ENCODE measurements at regions not wholly inside any gene's neighbourhood (a gene's known extent, or its start where the extent isn't known, plus 50 kb on each side); places are given as distances from the start of the nearest gene placed in this dataset.

DNA sequence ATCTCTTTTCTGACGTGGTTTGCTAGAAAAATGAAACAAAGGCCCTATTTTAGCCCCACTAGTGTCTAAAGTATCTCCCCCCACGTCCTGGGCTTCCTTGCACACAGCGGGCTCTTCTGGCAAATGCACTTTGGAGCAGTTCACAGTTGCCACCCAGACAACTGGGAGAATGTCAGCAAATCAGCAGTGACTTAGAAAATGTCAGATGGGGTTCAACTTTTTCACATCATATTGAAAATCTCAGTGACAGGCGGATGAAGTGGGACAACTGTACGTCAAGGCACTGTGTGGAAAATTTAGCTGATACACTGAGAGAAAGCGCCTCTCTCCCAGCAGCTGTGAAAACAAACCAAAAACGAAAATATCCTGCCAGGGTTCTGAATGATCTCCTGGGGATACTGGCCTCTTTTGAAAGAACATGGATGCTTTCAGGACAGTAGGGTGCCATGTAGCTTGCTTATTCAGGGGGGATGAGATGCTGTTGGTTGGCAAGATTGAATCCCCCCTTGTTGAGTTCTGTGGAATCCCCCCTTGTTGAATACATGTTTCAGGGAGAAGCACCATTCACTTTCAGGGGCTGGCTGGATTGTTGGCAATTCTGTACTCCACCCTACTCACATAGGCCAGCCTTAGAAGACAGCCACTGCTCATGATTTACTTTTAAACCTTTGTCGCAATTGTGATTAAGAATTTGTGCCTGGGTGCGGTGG is 372.8 kb upstream of the CELF2 start:
- Histone ChIP-seq H3K27ac (peak overlapping the region in 2 of 4 donors; percentile 46 to 58), H3K27me3 (no peaks in the 10 kb centered on the region), H3K4me3 (no peak overlapping the region), H3K9me3 (no peaks in the 10 kb centered on the region), H3K36me3 (no peaks in the 10 kb centered on the region), H3K4me1 (peaks cover 0 to 15% (median 2%) of the 10 kb centered on the region in 3 donors)
- no peak for DNase-seq
- no peak for TF ChIP-seq POLR2A (IDR thresholded peaks at IDR 0.05)
- TF ChIP-seq, protein P1, sequence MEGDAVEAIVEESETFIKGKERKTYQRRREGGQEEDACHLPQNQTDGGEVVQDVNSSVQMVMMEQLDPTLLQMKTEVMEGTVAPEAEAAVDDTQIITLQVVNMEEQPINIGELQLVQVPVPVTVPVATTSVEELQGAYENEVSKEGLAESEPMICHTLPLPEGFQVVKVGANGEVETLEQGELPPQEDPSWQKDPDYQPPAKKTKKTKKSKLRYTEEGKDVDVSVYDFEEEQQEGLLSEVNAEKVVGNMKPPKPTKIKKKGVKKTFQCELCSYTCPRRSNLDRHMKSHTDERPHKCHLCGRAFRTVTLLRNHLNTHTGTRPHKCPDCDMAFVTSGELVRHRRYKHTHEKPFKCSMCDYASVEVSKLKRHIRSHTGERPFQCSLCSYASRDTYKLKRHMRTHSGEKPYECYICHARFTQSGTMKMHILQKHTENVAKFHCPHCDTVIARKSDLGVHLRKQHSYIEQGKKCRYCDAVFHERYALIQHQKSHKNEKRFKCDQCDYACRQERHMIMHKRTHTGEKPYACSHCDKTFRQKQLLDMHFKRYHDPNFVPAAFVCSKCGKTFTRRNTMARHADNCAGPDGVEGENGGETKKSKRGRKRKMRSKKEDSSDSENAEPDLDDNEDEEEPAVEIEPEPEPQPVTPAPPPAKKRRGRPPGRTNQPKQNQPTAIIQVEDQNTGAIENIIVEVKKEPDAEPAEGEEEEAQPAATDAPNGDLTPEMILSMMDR (IDR thresholded peaks at IDR 0.05), result no peak
- 64 to 74% methylated on average over 8 to 9 of the region's 9 CpGs for WGBS, 2 donors
- intact Hi-C loops (cut with DNase I), result no loop called here

DNA sequence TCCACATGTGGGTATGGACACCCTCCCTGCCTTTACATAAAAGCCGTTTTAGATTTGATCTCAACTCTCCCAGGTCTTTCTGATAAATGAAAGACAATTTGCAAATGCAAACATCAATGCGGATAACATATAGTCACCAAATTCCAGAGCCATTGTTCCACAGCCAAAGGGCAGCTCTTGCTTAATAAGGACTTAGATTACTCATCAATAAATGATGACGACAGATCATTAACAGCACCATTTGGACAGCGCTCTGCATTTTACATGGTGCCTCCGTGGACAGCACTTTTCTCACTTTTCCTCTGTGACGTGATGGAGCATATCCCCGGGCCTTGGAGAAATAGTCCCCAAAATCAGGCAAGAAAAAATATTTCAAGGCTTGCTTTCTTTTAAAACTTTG is 370.3 kb upstream of the CELF2 start:
- Histone ChIP-seq H3K36me3 (no peaks in the 10 kb centered on the region), H3K4me3 (no peak overlapping the region), H3K9me3 (no peaks in the 10 kb centered on the region), H3K27me3 (no peaks in the 10 kb centered on the region), H3K27ac (no peak overlapping the region), H3K4me1 (peaks cover 0 to 10% (median 2%) of the 10 kb centered on the region in 3 donors)
- 63 to 82% methylated on average over 7 of the region's 7 CpGs for WGBS, 2 donors
- no peak for DNase-seq
- intact Hi-C loops (cut with DNase I), result no loop called here
- TF ChIP-seq POLR2A (IDR thresholded peaks at IDR 0.05), result no peak
- TF ChIP-seq, protein P1 (IDR thresholded peaks at IDR 0.05), result no peak

DNA sequence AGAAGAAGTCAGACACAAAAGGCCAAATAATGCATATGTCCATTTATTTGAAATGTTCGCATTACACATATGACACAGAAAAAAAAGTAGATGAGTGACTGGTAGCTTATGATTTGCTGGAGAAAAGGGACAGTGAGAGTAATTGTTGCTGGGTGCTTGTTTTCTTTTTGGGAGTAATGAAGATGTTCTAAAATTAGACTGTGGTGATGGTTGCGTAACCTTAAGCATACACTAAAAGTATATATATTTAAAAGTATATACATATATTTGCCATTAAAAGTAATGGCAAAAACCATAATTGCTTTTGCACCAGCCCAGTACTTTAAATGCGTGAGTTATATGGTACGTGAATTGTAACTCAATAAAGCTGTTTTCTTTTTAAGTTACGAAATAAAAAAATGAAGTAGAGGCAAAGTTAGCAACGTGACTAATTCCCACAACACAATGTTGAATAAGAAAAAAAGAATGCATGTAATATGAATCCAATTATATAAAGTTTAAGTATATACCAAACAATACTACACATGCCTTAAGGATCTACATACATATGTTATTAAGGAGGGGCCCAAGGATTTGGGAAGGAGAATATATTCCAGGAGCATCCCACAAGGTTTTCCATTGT is 360.4 kb upstream of the CELF2 start:
- TF ChIP-seq POLR2A (IDR thresholded peaks at IDR 0.05), result no peak
- TF ChIP-seq, protein P1 (IDR thresholded peaks at IDR 0.05), result no peak
- intact Hi-C loops (cut with DNase I), result no loop called here
- 79 to 80% methylated on average over 6 of the region's 6 CpGs for WGBS, 2 donors
- H3K9me3 ChIP-seq, result no peaks in the 10 kb centered on the region
- no peak overlapping the region for H3K27ac ChIP-seq
- H3K4me1 ChIP-seq, result peaks cover 0 to 4% (median 0%) of the 10 kb centered on the region in 3 donors
- DNase-seq, result no peak
- H3K36me3 ChIP-seq, result no peaks in the 10 kb centered on the region
- H3K27me3 ChIP-seq, result no peaks in the 10 kb centered on the region
- H3K4me3 ChIP-seq, result no peak overlapping the region

DNA sequence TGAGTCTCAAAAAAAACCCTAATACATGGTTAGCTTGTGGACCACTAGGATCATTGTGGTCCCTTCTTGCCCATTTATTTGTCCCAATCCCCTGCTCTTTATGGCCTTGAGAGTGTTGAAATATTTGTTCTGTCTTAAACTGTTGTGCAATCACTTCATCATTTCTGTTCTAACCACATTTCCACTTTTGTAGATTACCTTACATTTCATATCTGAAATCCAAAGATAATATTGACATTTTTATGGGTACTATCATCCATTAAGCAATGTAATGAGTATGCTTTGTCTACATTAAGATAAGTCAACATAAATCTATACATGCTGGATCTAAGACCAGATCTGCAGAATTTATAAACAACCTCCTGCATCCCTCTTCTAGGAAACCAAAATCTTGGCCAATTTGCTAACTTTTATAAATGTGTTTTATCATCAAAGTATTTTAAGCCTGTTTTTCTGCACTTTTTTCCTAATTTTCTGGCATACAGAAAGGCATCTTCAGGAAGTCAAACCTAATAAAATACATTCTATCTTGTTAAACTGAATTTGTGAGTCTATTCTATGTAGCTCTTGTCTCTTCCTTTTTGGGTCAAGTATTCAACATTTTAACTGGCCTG is 359.4 kb upstream of the CELF2 start:
- H3K27me3 ChIP-seq, result no peaks in the 10 kb centered on the region
- H3K36me3 ChIP-seq, result no peaks in the 10 kb centered on the region
- peaks cover 0 to 4% (median 0%) of the 10 kb centered on the region in 3 donors for H3K4me1 ChIP-seq
- no peak overlapping the region for H3K27ac ChIP-seq
- DNase-seq, result no peak
- no peak overlapping the region for H3K4me3 ChIP-seq
- TF ChIP-seq, protein P1 (IDR thresholded peaks at IDR 0.05), result no peak
- no peak for TF ChIP-seq POLR2A (IDR thresholded peaks at IDR 0.05)
- intact Hi-C loops (cut with DNase I), result no loop called here
- no peaks in the 10 kb centered on the region for H3K9me3 ChIP-seq

DNA sequence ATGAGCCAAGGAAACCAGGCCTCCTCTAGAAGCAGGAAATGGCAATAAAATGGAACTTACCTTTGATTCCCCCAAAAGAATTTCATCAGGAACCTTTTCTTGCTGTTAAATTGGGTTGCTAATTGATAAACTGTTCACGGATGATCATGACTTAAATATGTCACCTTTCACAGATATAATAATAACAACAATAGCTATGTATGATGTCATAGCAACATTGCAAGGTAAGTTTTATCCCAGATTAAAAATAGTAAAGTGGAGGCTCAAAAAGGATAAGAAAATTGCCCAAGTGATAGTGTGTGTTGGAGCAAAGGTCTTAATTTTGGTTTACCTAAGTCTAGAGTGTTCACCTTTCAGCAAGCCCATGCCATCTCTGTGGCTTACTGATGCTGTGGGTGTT is 357.6 kb upstream of the CELF2 start:
- Histone ChIP-seq H3K4me1 (peaks cover 0 to 4% (median 0%) of the 10 kb centered on the region in 3 donors), H3K9me3 (no peaks in the 10 kb centered on the region), H3K4me3 (no peak overlapping the region), H3K27me3 (no peaks in the 10 kb centered on the region), H3K36me3 (no peaks in the 10 kb centered on the region), H3K27ac (no peak overlapping the region)
- intact Hi-C loops (cut with DNase I), result no loop called here
- no peak for DNase-seq
- TF ChIP-seq, protein P1 (IDR thresholded peaks at IDR 0.05), result no peak
- no peak for TF ChIP-seq POLR2A (IDR thresholded peaks at IDR 0.05)
- WGBS, 2 donors, result 90 to 92% methylated on average over 1 of the region's 1 CpG

All from esophagus squamous epithelium (tissue), 5 donors.